ENCODE measurements at regions not wholly inside any gene's neighbourhood (a gene's known extent, or its start where the extent isn't known, plus 50 kb on each side); places are given as distances from the start of the nearest gene placed in this dataset.

DNA sequence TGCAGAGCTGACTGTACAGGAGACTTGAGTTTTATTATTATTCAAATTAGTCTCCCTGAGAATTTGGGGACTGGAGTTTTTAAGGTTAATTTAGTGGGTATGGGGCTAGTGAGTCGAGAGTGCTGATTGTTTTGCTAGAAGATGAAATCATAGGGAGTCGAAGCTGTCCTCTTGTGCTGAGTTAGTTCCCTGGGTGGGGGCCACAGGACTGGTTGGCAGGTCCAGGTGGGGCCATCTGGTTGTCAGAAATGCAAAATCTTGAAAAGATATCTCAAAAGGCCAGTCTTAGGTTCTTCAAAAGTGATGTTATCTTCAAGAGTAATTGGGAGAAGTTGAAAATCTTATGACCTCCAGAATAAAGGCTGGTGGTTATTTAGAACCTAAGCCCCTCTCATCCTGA, 267.3 kb downstream of the MYCN start:
- TF ChIP-seq POLR2A (IDR thresholded peaks at IDR 0.05): no peak
- TF ChIP-seq, protein P1, sequence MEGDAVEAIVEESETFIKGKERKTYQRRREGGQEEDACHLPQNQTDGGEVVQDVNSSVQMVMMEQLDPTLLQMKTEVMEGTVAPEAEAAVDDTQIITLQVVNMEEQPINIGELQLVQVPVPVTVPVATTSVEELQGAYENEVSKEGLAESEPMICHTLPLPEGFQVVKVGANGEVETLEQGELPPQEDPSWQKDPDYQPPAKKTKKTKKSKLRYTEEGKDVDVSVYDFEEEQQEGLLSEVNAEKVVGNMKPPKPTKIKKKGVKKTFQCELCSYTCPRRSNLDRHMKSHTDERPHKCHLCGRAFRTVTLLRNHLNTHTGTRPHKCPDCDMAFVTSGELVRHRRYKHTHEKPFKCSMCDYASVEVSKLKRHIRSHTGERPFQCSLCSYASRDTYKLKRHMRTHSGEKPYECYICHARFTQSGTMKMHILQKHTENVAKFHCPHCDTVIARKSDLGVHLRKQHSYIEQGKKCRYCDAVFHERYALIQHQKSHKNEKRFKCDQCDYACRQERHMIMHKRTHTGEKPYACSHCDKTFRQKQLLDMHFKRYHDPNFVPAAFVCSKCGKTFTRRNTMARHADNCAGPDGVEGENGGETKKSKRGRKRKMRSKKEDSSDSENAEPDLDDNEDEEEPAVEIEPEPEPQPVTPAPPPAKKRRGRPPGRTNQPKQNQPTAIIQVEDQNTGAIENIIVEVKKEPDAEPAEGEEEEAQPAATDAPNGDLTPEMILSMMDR (IDR thresholded peaks at IDR 0.05): no peak
